Common myeloid progenitor, CD34-positive (primary cell): ENCODE measurements at regions not wholly inside any gene's neighbourhood (a gene's known extent, or its start where the extent isn't known, plus 50 kb on each side); places are given as distances from the start of the nearest gene placed in this dataset.

Source experiments
- CTCF ChIA-PET: fragments of 350-600 bp; sonication (Branson Sonifier 250); formaldehyde crosslinking; loops from one replicate; lab custom pipeline; 2021; ENCODE audit warnings: antibody characterized with exemption; lab: Charles Lee
- POLR2A ChIA-PET: fragments of 350-600 bp; sonication (Branson Sonifier 250); formaldehyde crosslinking; loops from one replicate; lab custom pipeline; 2021; ENCODE audit warnings: antibody characterized with exemption; lab: Charles Lee
- DNase-seq, 3 donors: peaks; one replicate each; pipeline versions ENCODE4 v3.0.0 to v3.0.0-alpha.2; 2013
- H3K27ac ChIP-seq, 2 experiments: 1 replicate in 1 of 2; 2 replicates in 1 of 2; pipeline ENCODE4 v1.7.0; 2013; ENCODE audit warnings: inconsistent platforms in 2 of 2, low read length in 2 of 2, mild to moderate bottlenecking in 2 of 2, low read depth in 1 of 2, moderate library complexity in 1 of 2; ENCODE audit not compliant: severe bottlenecking in 2 of 2, insufficient read depth in 1 of 2, poor library complexity in 1 of 2
- H3K27me3 ChIP-seq, 5 experiments: replicated peaks in 2 of 5; 1 replicate in 3 of 5; 2 replicates in 2 of 5; pipeline versions ENCODE4 v1.6.1 to v1.7.0; 2013; ENCODE audit warnings: low read length in 4 of 5, mild to moderate bottlenecking in 2 of 5, moderate library complexity in 2 of 5, inconsistent platforms in 1 of 5; ENCODE audit not compliant: insufficient read depth in 5 of 5, control insufficient read depth in 4 of 5
- H3K36me3 ChIP-seq, 4 experiments: 1 replicate in 2 of 4; 2 replicates in 2 of 4; pipeline versions ENCODE4 v1.6.1 to v1.7.0; 2013; ENCODE audit warnings: low read length in 3 of 4, control low read depth in 1 of 4, mild to moderate bottlenecking in 1 of 4; ENCODE audit not compliant: control insufficient read depth in 4 of 4, insufficient read depth in 4 of 4
- H3K4me1 ChIP-seq, 4 experiments: 1 replicate in 3 of 4; 2 replicates in 1 of 4; pipeline versions ENCODE4 v1.6.1 to v1.7.1; 2013; ENCODE audit warnings: low read length in 3 of 4, mild to moderate bottlenecking in 3 of 4, control low read depth in 1 of 4, inconsistent platforms in 1 of 4, moderate library complexity in 1 of 4; ENCODE audit not compliant: control insufficient read depth in 4 of 4, insufficient read depth in 4 of 4; ENCODE audit errors: control extremely low read depth in 1 of 4
- H3K4me3 ChIP-seq, 7 experiments: 1 replicate in 4 of 7; 2 replicates in 3 of 7; pipeline versions ENCODE4 v1.5.1 to v1.7.0; 2013; ENCODE audit warnings: mild to moderate bottlenecking in 7 of 7, low read length in 6 of 7, moderate library complexity in 6 of 7, inconsistent platforms in 2 of 7, low read depth in 2 of 7, control low read depth in 1 of 7; ENCODE audit not compliant: insufficient read depth in 4 of 7, control insufficient read depth in 1 of 7; ENCODE audit errors: extremely low read depth in 1 of 7
- H3K9me3 ChIP-seq, 5 experiments: 1 replicate in 4 of 5; 2 replicates in 1 of 5; pipeline versions ENCODE4 v1.6.1 to v1.7.1; 2013; ENCODE audit warnings: low read length in 4 of 5, mild to moderate bottlenecking in 2 of 5, inconsistent platforms in 1 of 5, low read depth in 1 of 5, moderate library complexity in 1 of 5; ENCODE audit not compliant: control insufficient read depth in 4 of 5, insufficient read depth in 2 of 5; ENCODE audit errors: control extremely low read depth in 1 of 5
- WGBS: methylation state at CpG from one replicate; pipeline ENCODE4 v1.1.5; 2013; ENCODE audit not compliant: insufficient coverage; 5-methylcytosine and 5-hydroxymethylcytosine counted together

GRCh38 chr6:18601516-18602020 is 214.4 kb downstream of the RNF144B start:
- 95% methylated on average over 4 of the region's 5 CpGs for WGBS
- no peaks in the 10 kb centered on the region for H3K4me1 ChIP-seq
- ChIA-PET POLR2A (no interaction called here), CTCF (interaction anchor here (1.2 kb wide), 1 partner anchor 11 kb away, joined by 3 read pairs; no protein-coding TSS in a partner anchor)
- H3K4me3 ChIP-seq: no peak overlapping the region
- H3K27ac ChIP-seq: no peak overlapping the region
- H3K36me3 ChIP-seq: no peaks in the 10 kb centered on the region
- DNase-seq: no peak
- peaks cover 0 to 6% (median 0%) of the 10 kb centered on the region in 5 experiments for H3K27me3 ChIP-seq
- no peaks in the 10 kb centered on the region for H3K9me3 ChIP-seq

DNA sequence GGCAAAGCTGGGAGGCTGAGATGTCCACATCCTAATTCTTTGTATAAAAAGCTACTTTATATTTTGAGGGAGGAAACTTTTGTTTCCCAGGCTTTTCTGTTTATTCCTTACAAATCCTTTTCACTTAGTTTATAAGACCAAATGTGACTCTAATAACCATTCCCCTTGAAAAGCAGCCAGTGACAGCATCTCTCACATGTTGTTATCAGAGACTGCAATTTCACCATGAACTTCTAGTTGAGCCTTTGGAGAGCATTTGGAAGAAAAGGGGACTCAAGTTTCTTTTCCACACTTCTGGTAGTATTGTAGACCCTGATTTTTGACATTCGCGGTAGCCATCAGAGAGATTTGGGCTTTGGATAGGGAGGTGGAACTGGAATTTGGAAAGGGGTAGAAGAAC is 215.8 kb downstream of the RNF144B start:
- ChIA-PET CTCF (interaction anchor here (1.5 kb wide), 1 partner anchor 9 kb away, joined by 4 read pairs; no protein-coding TSS in a partner anchor), POLR2A (no interaction called here)
- H3K27ac ChIP-seq: no peak overlapping the region
- no peak overlapping the region for H3K4me3 ChIP-seq
- no peaks in the 10 kb centered on the region for H3K36me3 ChIP-seq
- H3K4me1 ChIP-seq: no peaks in the 10 kb centered on the region
- H3K9me3 ChIP-seq: no peaks in the 10 kb centered on the region
- no CpG with 5 or more reads among the region's 2 CpGs for WGBS
- DNase-seq: no peak
- peaks cover 0 to 6% (median 0%) of the 10 kb centered on the region in 5 experiments for H3K27me3 ChIP-seq

GRCh38 chr6:18603361-18603760 is 216.2 kb downstream of the RNF144B start:
- Histone ChIP-seq H3K27me3 (peaks cover 0 to 6% (median 0%) of the 10 kb centered on the region in 5 experiments), H3K9me3 (peaks cover 0 to 3% (median 0%) of the 10 kb centered on the region in 5 experiments), H3K36me3 (no peaks in the 10 kb centered on the region), H3K4me1 (no peaks in the 10 kb centered on the region), H3K27ac (no peak overlapping the region), H3K4me3 (no peak overlapping the region)
- CTCF ChIA-PET: interaction anchor here (1.5 kb wide), 1 partner anchor 9 kb away, joined by 4 read pairs; no protein-coding TSS in a partner anchor
- POLR2A ChIA-PET: no interaction called here
- DNase-seq: no peak
- 95% methylated on average over 3 of the region's 5 CpGs for WGBS

GRCh38 chr6:18605841-18606240 is 218.7 kb downstream of the RNF144B start:
- no peak for DNase-seq
- no peak overlapping the region for H3K27ac ChIP-seq
- CTCF ChIA-PET: interaction anchor here (1.6 kb wide), 1 partner anchor 10 kb away, joined by 8 read pairs; no protein-coding TSS in a partner anchor
- WGBS: no CpG with 5 or more reads among the region's 3 CpGs
- H3K36me3 ChIP-seq: no peaks in the 10 kb centered on the region
- no peaks in the 10 kb centered on the region for H3K4me1 ChIP-seq
- H3K4me3 ChIP-seq: no peak overlapping the region
- H3K27me3 ChIP-seq: peaks cover 0 to 3% (median 0%) of the 10 kb centered on the region in 5 experiments
- POLR2A ChIA-PET: no interaction called here
- peaks cover 0 to 10% (median 0%) of the 10 kb centered on the region in 5 experiments for H3K9me3 ChIP-seq

GRCh38 chr6:18609715-18610114 is 222.6 kb downstream of the RNF144B start:
- H3K27me3 ChIP-seq: peaks cover 0 to 3% (median 0%) of the 10 kb centered on the region in 5 experiments
- H3K27ac ChIP-seq: no peak overlapping the region
- CTCF ChIA-PET: no interaction called here
- no peaks in the 10 kb centered on the region for H3K4me1 ChIP-seq
- H3K36me3 ChIP-seq: no peaks in the 10 kb centered on the region
- DNase-seq: no peak
- H3K4me3 ChIP-seq: no peak overlapping the region
- WGBS: 67% methylated on average over 1 of the region's 1 CpG
- peaks cover 0 to 13% (median 0%) of the 10 kb centered on the region in 5 experiments for H3K9me3 ChIP-seq
- POLR2A ChIA-PET: no interaction called here

- WGBS: no CpG with 5 or more reads among the region's 4 CpGs
- peaks cover 0 to 3% (median 0%) of the 10 kb centered on the region in 5 experiments for H3K27me3 ChIP-seq
- H3K4me1 ChIP-seq: no peaks in the 10 kb centered on the region
- H3K9me3 ChIP-seq: peaks cover 0 to 19% (median 2%) of the 10 kb centered on the region in 5 experiments
- H3K4me3 ChIP-seq: no peak overlapping the region
- CTCF ChIA-PET: no interaction called here
- no peaks in the 10 kb centered on the region for H3K36me3 ChIP-seq
- DNase-seq: peak in 2 of 3 donors; percentile 5 to 32
- H3K27ac ChIP-seq: no peak overlapping the region
- POLR2A ChIA-PET: no interaction called here
Observed at GRCh38 chr6:18613319-18613925, 226.3 kb downstream of the RNF144B start.

GRCh38 chr6:18629571-18629970 is 242.4 kb downstream of the RNF144B start:
- no CpG with 5 or more reads among the region's 3 CpGs for WGBS
- H3K4me3 ChIP-seq: no peak overlapping the region
- CTCF ChIA-PET: no interaction called here

More at GRCh38 chr6:18629571-18629970, 242.4 kb downstream of the RNF144B start:
- H3K9me3 ChIP-seq: no peaks in the 10 kb centered on the region
- H3K36me3 ChIP-seq: no peaks in the 10 kb centered on the region
- peaks cover 0 to 4% (median 0%) of the 10 kb centered on the region in 4 experiments for H3K4me1 ChIP-seq
- DNase-seq: no peak
- H3K27me3 ChIP-seq: no peaks in the 10 kb centered on the region
- no peak overlapping the region for H3K27ac ChIP-seq
- POLR2A ChIA-PET: no interaction called here
